K562 (cell line): ENCODE measurements at regions not wholly inside any gene's neighbourhood (a gene's known extent, or its start where the extent isn't known, plus 50 kb on each side); places are given as distances from the start of the nearest gene placed in this dataset.
"Not testable (repeated sequence)": the region's sequence is repeated elsewhere in the genome, so short reads cannot be mapped to it uniquely, and the experiment has no call there.

Experiments
- DMBX1 ChIP-seq: fragments of 250-450 bp; sonication (Bioruptor Pico); IDR thresholded peaks from 2 replicates; pipeline ENCODE4 v1.8.0; 2022; ENCODE audit warnings: inconsistent platforms, mild to moderate bottlenecking, moderate library complexity, borderline replicate concordance
- FOSL1 ChIP-seq: fragments of 200-800 bp; sonication (Bioruptor generic); conservative IDR thresholded peaks from 2 replicates; pipeline ENCODE4 v1.6.1; 2016; ENCODE audit warnings: missing genetic modification characterization, missing compliant biosample characterization
- NFE2 ChIP-seq: IDR thresholded peaks from 2 replicates; pipeline ENCODE4 v1.6.1; 2014; ENCODE audit warnings: antibody characterized with exemption, low read depth
- TFAP4 ChIP-seq: sonication (generic); formaldehyde crosslinking; IDR thresholded peaks from 2 replicates; pipeline ENCODE4 v1.8.0; 2022; ENCODE audit warnings: missing genetic modification reagents, mild to moderate bottlenecking, moderate library complexity, borderline replicate concordance
- ZBTB12 ChIP-seq: fragments of 250-450 bp; sonication (Bioruptor Pico); IDR thresholded peaks from 2 replicates; pipeline ENCODE4 v1.4.0; 2020
- ZBTB40 ChIP-seq, 2 experiments: fragments of 450-650 bp in 1 of 2; sonication (generic) in 1 of 2; formaldehyde crosslinking in 1 of 2; IDR thresholded peaks; 2 replicates each; pipeline versions ENCODE4 v1.7.1 to v1.9.0; 2016 to 2022; ENCODE audit warnings: inconsistent platforms in 1 of 2, mild to moderate bottlenecking in 1 of 2, missing genetic modification reagents in 1 of 2
- ZNF175 ChIP-seq: fragments of 200-800 bp; sonication (Bioruptor generic); IDR thresholded peaks from 2 replicates; pipeline ENCODE4 v1.6.1; 2016; ENCODE audit warnings: low read depth, mild to moderate bottlenecking, missing genetic modification characterization, missing compliant biosample characterization
- TF ChIP-seq, protein P1 (sequence below): sonication (generic); formaldehyde crosslinking; IDR thresholded peaks from 2 replicates; pipeline ENCODE4 v1.9.0; 2022; ENCODE audit warnings: mild to moderate bottlenecking, missing genetic modification reagents

- TF ChIP-seq ZBTB40 (IDR thresholded peaks at IDR 0.05) (0 out of 2 replicates have a peak, but pooled peaks have one; percentile 27), ZNF175 (peak; percentile 58; the same call in 1 of the 2 replicates), NFE2 (peak; percentile 65), ZBTB12 (CRISPR knock-in tag) (0 out of 2 replicates have a peak, but pooled peaks have one; percentile 17), FOSL1 (tag) (0 out of 2 replicates have a peak, but pooled peaks have one; percentile 40), DMBX1 (CRISPR knock-in tag) (peak; percentile 82; the same call in 1 of the 2 replicates), TFAP4 (CRISPR knock-in tag) (peak; percentile 44; the same call in 1 of the 2 replicates)
- not testable (repeated sequence) for TF ChIP-seq ZBTB40 (CRISPR knock-in tag; IDR thresholded peaks at IDR 0.05)
- TF ChIP-seq, protein P1, sequence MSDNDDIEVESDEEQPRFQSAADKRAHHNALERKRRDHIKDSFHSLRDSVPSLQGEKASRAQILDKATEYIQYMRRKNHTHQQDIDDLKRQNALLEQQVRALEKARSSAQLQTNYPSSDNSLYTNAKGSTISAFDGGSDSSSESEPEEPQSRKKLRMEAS (CRISPR knock-in tag): peak; percentile 41; the same call in 1 of the 2 replicates
Measured at GRCh38 chr4:118629697-118630096, 55.5 kb upstream of the METTL14 start (continued).
